HEK293 (cell line): ENCODE measurements at regions not wholly inside any gene's neighbourhood (a gene's known extent, or its start where the extent isn't known, plus 50 kb on each side); places are given as distances from the start of the nearest gene placed in this dataset.
"Not testable (repeated sequence)": the region's sequence is repeated elsewhere in the genome, so short reads cannot be mapped to it uniquely, and the experiment has no call there.

Source experiments
- CTCF ChIA-PET: fragments of 350-600 bp; formaldehyde crosslinking; extraction: SDS; loops from one replicate; lab custom pipeline; 2021; ENCODE audit warnings: antibody characterized with exemption; lab: Yijun Ruan, JAX
- POLR2A ChIA-PET: fragments of 300-600 bp; formaldehyde crosslinking; extraction: SDS; loops from one replicate; lab custom pipeline; 2020; ENCODE audit warnings: antibody characterized with exemption, inconsistent platforms; lab: Yijun Ruan, JAX
- H3K27ac ChIP-seq: fragments of 200-500 bp; sonication (Bioruptor generic); 2 replicates; pipeline ENCODE4 v1.5.1; 2014; ENCODE audit warnings: low read depth, low read length, control low read depth, inconsistent platforms; ENCODE audit errors: extremely low read depth
- H3K36me3 ChIP-seq, 2 experiments: fragments of 200-500 bp in 1 of 2; sonication (Bioruptor generic) in 1 of 2; 1 replicate in 1 of 2; 2 replicates in 1 of 2; pipeline ENCODE4 v1.5.1; 2014 to 2017; ENCODE audit warnings: inconsistent platforms in 2 of 2, low read length in 2 of 2; ENCODE audit not compliant: control insufficient read depth in 2 of 2, insufficient read depth in 1 of 2
- H3K4me1 ChIP-seq: fragments of 200-500 bp; sonication (Bioruptor generic); 2 replicates; pipeline ENCODE4 v1.5.1; 2014; ENCODE audit warnings: mild to moderate bottlenecking, low read length, inconsistent platforms; ENCODE audit not compliant: control insufficient read depth, insufficient read depth
- H3K4me3 ChIP-seq: 2 replicates; pipeline ENCODE4 v1.5.1; 2011; ENCODE audit warnings: low read depth, mild to moderate bottlenecking, control low read depth, low read length, moderate library complexity
- H3K9me3 ChIP-seq: fragments of 200-500 bp; sonication (Bioruptor generic); 2 replicates; pipeline ENCODE4 v1.5.1; 2014; ENCODE audit warnings: low read depth, low read length, inconsistent platforms; ENCODE audit not compliant: control insufficient read depth, insufficient read depth
- KLF8 ChIP-seq: fragments of 450-650 bp; formaldehyde crosslinking; IDR thresholded peaks from 2 replicates; pipeline ENCODE4 v1.5.1; 2016; ENCODE audit warnings: missing biosample characterization, missing genetic modification characterization
- ZBTB1 ChIP-seq: fragments of 450-650 bp; formaldehyde crosslinking; IDR thresholded peaks from 2 replicates; pipeline ENCODE4 v1.5.1; 2016; ENCODE audit warnings: missing biosample characterization, missing genetic modification characterization
- ZBTB20 ChIP-seq: fragments of 450-650 bp; formaldehyde crosslinking; IDR thresholded peaks from 2 replicates; pipeline ENCODE4 v1.5.1; 2016; ENCODE audit warnings: missing biosample characterization, missing genetic modification characterization
- ZEB2 ChIP-seq: fragments of 450-650 bp; formaldehyde crosslinking; IDR thresholded peaks from 2 replicates; pipeline ENCODE4 v1.5.1; 2016; ENCODE audit warnings: missing biosample characterization, missing genetic modification characterization
- ZIC2 ChIP-seq: fragments of 450-650 bp; formaldehyde crosslinking; IDR thresholded peaks from 2 replicates; pipeline ENCODE4 v1.5.1; 2016; ENCODE audit warnings: missing biosample characterization, missing genetic modification characterization
- ZNF155 ChIP-seq: fragments of 450-650 bp; formaldehyde crosslinking; IDR thresholded peaks from 2 replicates; pipeline ENCODE4 v1.5.1; 2016; ENCODE audit warnings: missing biosample characterization, missing genetic modification characterization
- ZNF2 ChIP-seq: fragments of 450-650 bp; formaldehyde crosslinking; IDR thresholded peaks from 2 replicates; pipeline ENCODE4 v1.5.1; 2016; ENCODE audit warnings: missing biosample characterization, missing genetic modification characterization
- ZNF214 ChIP-seq: fragments of 450-650 bp; formaldehyde crosslinking; IDR thresholded peaks from 2 replicates; pipeline ENCODE4 v1.5.1; 2017; ENCODE audit warnings: missing biosample characterization, mild to moderate bottlenecking, missing genetic modification characterization, borderline replicate concordance
- ZNF221 ChIP-seq: fragments of 450-650 bp; formaldehyde crosslinking; IDR thresholded peaks from 2 replicates; pipeline ENCODE4 v1.5.1; 2017; ENCODE audit warnings: missing biosample characterization, missing genetic modification characterization, borderline replicate concordance
- ZNF335 ChIP-seq: fragments of 450-650 bp; formaldehyde crosslinking; conservative IDR thresholded peaks from 2 replicates; pipeline ENCODE4 v1.5.1; 2016; ENCODE audit warnings: missing biosample characterization, missing genetic modification characterization
- ZNF341 ChIP-seq: fragments of 450-650 bp; formaldehyde crosslinking; IDR thresholded peaks from 2 replicates; pipeline ENCODE4; 2016; ENCODE audit warnings: low read depth, missing biosample characterization, missing genetic modification characterization
- ZNF600 ChIP-seq: fragments of 450-650 bp; formaldehyde crosslinking; IDR thresholded peaks from 2 replicates; pipeline ENCODE4 v1.5.1; 2016; ENCODE audit warnings: missing biosample characterization, missing genetic modification characterization
- ZNF629 ChIP-seq: fragments of 450-650 bp; formaldehyde crosslinking; IDR thresholded peaks from 2 replicates; pipeline ENCODE4 v1.5.1; 2017; ENCODE audit warnings: missing biosample characterization, missing genetic modification characterization
- ZNF830 ChIP-seq: fragments of 450-650 bp; IDR thresholded peaks from 2 replicates; pipeline ENCODE4 v1.5.0; 2018; ENCODE audit warnings: missing biosample characterization, missing genetic modification characterization, low read depth, mild to moderate bottlenecking, moderate library complexity
- ZSCAN23 ChIP-seq: fragments of 450-650 bp; formaldehyde crosslinking; IDR thresholded peaks from 2 replicates; pipeline ENCODE4 v1.5.1; 2016; ENCODE audit warnings: missing biosample characterization, missing genetic modification characterization
- ZXDB ChIP-seq: fragments of 450-650 bp; formaldehyde crosslinking; IDR thresholded peaks from 2 replicates; pipeline ENCODE4 v1.5.1; 2016; ENCODE audit warnings: missing biosample characterization, missing genetic modification characterization
- TF ChIP-seq, protein P1 (sequence below): fragments of 450-650 bp; formaldehyde crosslinking; IDR thresholded peaks from 2 replicates; pipeline ENCODE4 v1.5.1; 2016; ENCODE audit warnings: missing biosample characterization, missing genetic modification characterization, low read depth
- TF ChIP-seq, protein P2 (sequence below): fragments of 450-650 bp; formaldehyde crosslinking; IDR thresholded peaks from 2 replicates; pipeline ENCODE4 v1.5.1; 2017; ENCODE audit warnings: missing biosample characterization, missing genetic modification characterization
- TF ChIP-seq, protein P3 (sequence below): fragments of 450-650 bp; formaldehyde crosslinking; IDR thresholded peaks from 2 replicates; pipeline ENCODE4 v1.5.1; 2016; ENCODE audit warnings: missing biosample characterization, missing genetic modification characterization

DNA sequence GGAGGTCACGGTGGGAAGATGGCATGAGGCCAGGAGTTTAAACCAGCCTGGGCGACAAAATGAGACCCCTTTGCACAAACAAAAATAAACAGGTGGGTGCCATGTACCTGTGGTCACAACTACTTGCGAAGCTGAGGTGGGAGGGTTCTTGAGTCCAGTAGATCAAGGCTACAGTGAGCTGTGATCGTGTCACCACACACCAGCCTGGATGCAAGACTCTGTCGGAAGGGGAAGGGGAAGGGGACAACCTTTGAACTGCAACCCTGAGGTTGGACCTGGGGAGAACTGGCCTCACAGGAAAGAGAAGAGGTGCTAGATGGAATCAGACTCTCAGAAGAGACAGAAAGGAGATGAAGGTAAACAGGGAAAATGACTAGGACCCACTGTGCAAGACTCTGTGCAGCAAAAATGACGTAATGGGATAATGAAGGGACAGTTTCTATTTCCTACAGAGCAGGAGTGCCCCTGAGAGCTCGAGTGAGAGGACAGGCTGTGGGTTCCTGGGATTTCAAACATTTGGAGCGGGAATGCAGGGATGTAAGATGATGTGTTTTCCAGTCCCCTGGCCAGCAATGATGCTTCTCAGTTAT, 131.0 kb upstream of the GRK3 start:
- H3K4me1 ChIP-seq, H3K27ac ChIP-seq, POLR2A ChIA-PET, H3K36me3 ChIP-seq, H3K4me3 ChIP-seq, H3K9me3 ChIP-seq: not testable (repeated sequence)
- CTCF ChIA-PET = interaction anchor here (0.6 kb wide), 1 partner anchor 105 kb away, joined by 3 read pairs; no protein-coding TSS in a partner anchor
- TF ChIP-seq, protein P1, sequence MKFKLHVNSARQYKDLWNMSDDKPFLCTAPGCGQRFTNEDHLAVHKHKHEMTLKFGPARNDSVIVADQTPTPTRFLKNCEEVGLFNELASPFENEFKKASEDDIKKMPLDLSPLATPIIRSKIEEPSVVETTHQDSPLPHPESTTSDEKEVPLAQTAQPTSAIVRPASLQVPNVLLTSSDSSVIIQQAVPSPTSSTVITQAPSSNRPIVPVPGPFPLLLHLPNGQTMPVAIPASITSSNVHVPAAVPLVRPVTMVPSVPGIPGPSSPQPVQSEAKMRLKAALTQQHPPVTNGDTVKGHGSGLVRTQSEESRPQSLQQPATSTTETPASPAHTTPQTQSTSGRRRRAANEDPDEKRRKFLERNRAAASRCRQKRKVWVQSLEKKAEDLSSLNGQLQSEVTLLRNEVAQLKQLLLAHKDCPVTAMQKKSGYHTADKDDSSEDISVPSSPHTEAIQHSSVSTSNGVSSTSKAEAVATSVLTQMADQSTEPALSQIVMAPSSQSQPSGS = peak; percentile 63; the same call in 1 of the 2 replicates
- TF ChIP-seq, protein P2, sequence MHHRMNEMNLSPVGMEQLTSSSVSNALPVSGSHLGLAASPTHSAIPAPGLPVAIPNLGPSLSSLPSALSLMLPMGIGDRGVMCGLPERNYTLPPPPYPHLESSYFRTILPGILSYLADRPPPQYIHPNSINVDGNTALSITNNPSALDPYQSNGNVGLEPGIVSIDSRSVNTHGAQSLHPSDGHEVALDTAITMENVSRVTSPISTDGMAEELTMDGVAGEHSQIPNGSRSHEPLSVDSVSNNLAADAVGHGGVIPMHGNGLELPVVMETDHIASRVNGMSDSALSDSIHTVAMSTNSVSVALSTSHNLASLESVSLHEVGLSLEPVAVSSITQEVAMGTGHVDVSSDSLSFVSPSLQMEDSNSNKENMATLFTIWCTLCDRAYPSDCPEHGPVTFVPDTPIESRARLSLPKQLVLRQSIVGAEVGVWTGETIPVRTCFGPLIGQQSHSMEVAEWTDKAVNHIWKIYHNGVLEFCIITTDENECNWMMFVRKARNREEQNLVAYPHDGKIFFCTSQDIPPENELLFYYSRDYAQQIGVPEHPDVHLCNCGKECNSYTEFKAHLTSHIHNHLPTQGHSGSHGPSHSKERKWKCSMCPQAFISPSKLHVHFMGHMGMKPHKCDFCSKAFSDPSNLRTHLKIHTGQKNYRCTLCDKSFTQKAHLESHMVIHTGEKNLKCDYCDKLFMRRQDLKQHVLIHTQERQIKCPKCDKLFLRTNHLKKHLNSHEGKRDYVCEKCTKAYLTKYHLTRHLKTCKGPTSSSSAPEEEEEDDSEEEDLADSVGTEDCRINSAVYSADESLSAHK = peak; percentile 35; the same call in 1 of the 2 replicates

DNA sequence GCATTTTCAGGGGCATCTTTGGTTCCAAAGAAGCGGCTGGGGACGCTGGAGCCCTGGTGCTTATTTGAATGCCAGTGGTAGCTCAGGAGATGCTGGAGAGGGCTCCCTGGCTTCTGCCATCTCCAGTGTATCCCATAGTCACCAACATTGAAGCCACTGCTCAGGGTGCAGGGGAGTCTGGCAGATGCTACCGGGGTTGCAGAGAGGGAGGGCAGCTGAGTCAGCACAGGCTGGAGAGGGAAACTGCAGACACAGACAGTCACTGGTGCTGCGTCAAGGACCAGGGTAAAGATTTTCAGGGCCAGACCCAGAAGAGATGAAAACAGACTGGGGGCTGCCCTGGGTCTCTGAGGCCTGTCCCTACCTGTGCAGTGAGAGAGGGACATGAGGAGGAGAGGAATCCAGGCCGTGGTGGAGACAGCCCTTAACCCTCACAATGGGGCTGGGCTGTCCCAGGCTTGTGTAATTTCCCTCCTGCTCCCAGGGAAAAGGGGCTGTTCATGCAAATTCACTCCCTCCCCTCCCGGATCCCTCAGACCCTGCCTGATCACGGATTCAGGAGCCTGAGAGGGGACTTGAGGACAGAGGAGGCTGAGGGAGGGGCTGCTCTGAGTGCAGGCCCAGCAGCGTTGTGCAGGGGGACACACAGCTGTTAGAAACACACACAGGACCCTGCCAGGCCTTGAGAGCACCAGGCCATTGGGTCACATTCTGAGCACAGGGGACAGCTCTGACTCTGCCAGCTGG, 126.9 kb upstream of the GRK3 start:
- ChIA-PET POLR2A (no interaction called here), CTCF (interaction anchor here (0.6 to 2.3 kb wide), 3 partner anchors 10 to 72 kb away, joined by 4 to 13 read pairs (median 4); no protein-coding TSS in a partner anchor)
- TF ChIP-seq ZNF341 (tag by site-specific recombination) = peak; percentile 83
- TF ChIP-seq ZNF629 (tag by site-specific recombination) = no peak
- TF ChIP-seq ZNF221 = no peak
- Histone ChIP-seq H3K27ac (no peak overlapping the region), H3K9me3 (no peaks in the 10 kb centered on the region), H3K4me3 (no peak overlapping the region), H3K4me1 (no peaks in the 10 kb centered on the region), H3K36me3 (no peaks in the 10 kb centered on the region; a peak in 1 of 3 replicates)

DNA sequence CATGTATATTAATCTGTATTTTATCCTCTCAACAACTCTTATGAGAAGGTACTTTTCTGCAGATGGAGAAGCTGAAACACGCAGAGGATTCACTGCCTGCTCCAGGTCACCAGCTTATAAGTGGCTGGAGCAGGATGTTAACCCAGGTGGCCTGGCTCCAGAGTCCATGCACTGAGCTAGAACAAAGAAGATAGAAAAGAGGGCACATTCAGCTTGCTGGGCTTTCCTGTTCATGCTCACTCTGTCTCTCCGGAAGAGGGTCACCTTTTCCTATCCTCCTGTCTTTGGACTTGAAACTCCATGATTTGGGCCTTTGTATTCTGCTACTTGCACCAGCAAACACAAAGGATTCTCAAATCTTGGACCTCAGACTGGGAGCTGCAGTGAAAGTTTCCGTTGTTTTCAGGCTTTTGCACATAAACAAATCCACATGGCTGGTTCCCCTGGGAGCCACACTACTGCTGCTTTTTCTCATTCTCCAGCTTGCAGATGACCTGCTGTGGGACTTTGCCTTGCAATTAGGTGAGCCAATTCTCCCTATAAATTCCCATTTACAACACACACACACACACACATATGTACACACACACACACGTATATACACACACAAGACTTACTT, 117.3 kb upstream of the GRK3 start:
- 0 out of 2 replicates have a peak, but pooled peaks have one; percentile 6 for TF ChIP-seq ZIC2 (tag by site-specific recombination)
- TF ChIP-seq ZXDB (tag by site-specific recombination) = no peak
- peak; percentile 69 for TF ChIP-seq ZBTB20
- Histone ChIP-seq H3K27ac (peak overlapping the region; percentile 37; the same call in 1 of the 2 replicates), H3K4me3 (no peak overlapping the region), H3K9me3 (no peaks in the 10 kb centered on the region), H3K4me1 (no peaks in the 10 kb centered on the region; the same call in 1 of the 2 replicates), H3K36me3 (peaks cover 4 to 24% of the 10 kb centered on the region in 2 experiments; a peak in 2 of 3 replicates)
- CTCF ChIA-PET = interaction anchor here (0.6 to 2.1 kb wide), 29 partner anchors 9 to 883 kb away, joined by 3 to 15 read pairs (median 4); no protein-coding TSS in a partner anchor
- POLR2A ChIA-PET = interaction anchor here (0.5 to 1.0 kb wide), 3 partner anchors 29 to 84 kb away, joined by 3 read pairs; no protein-coding TSS in a partner anchor

DNA sequence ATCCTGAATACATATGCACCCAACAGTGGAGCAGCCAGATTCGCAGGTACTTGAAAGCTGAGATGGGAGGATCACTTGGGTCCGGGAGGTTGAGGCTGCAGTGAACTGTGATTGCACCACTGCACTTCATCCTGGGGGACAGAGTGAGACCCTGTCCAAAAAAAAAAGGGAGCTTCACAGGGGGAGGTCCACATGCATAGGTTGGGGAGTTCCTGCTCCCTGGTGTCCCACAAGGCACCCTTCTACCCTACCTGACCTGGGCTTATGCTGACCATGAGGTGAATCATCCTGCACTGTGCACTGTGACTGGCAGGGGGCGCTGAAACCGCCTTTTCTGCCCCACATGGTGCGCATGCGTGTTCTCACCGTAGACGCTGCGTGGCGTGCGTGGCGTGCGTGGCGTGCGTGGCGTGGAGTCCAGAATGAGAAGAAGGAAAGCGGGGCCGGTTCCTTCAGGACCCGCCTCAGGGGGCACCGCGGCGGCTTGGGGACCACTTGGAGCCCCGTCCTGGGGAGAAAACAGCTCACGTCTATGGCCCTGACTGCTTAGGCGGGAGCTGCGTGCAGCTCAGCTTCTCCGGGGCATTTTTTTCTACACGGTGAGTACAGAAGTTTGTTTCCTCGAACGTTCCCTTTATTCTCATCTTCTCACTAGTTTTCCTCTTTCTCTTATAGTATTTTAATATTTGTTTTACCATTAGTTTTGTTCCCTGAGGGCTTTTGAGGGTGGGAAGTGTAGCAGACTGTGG, 116.6 kb upstream of the GRK3 start:
- ChIA-PET POLR2A (interaction anchor here (0.6 to 1.0 kb wide), 3 partner anchors 47 to 350 kb away, joined by 3 read pairs; no protein-coding TSS in a partner anchor), CTCF (interaction anchor here (0.6 to 2.1 kb wide), 33 partner anchors 10 to 883 kb away, joined by 3 to 15 read pairs (median 4); no protein-coding TSS in a partner anchor)
- H3K9me3 ChIP-seq = no peaks in the 10 kb centered on the region
- H3K36me3 ChIP-seq = peaks cover 4 to 22% of the 10 kb centered on the region in 2 experiments; a peak in 2 of 3 replicates
- H3K4me1 ChIP-seq = peaks cover 3% of the 10 kb centered on the region
- H3K27ac ChIP-seq = peak overlapping the region; percentile 60; the same call in 1 of the 2 replicates
- H3K4me3 ChIP-seq = peak overlapping the region; percentile 86
- TF ChIP-seq ZNF155 (tag by site-specific recombination) = no peak
- no peak for TF ChIP-seq KLF8 (tag by site-specific recombination)
- no peak for TF ChIP-seq ZNF214 (tag by site-specific recombination)
- no peak for TF ChIP-seq ZNF830 (tag by site-specific recombination)
- TF ChIP-seq ZBTB1 (tag by site-specific recombination) = peak; percentile 100
- no peak for TF ChIP-seq ZSCAN23
- TF ChIP-seq ZNF2 (tag by site-specific recombination) = 0 out of 2 replicates have a peak, but pooled peaks have one; percentile 20
- TF ChIP-seq ZXDB (tag by site-specific recombination) = peak; percentile 38
- TF ChIP-seq, protein P3, sequence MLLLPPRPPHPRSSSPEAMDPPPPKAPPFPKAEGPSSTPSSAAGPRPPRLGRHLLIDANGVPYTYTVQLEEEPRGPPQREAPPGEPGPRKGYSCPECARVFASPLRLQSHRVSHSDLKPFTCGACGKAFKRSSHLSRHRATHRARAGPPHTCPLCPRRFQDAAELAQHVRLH = 0 out of 2 replicates have a peak, but pooled peaks have one; percentile 38
- TF ChIP-seq ZEB2 (tag by site-specific recombination) = 0 out of 2 replicates have a peak, but pooled peaks have one; percentile 55
- peak; percentile 33; the same call in 1 of the 2 replicates for TF ChIP-seq ZNF600
- TF ChIP-seq ZNF335 = peak; percentile 59
